Sigmoid colon (tissue), 6 donors: ENCODE measurements at regions not wholly inside any gene's neighbourhood (a gene's known extent, or its start where the extent isn't known, plus 50 kb on each side); places are given as distances from the start of the nearest gene placed in this dataset.

Experiments
- DNase-seq: peaks from one replicate; pipeline ENCODE4 v3.0.0-alpha.2; 2019
- H3K27ac ChIP-seq, 4 donors: fragments of 200-600 bp; sonication (generic); one replicate each; pipeline ENCODE4 v1.5.1; 2016 to 2019; ENCODE audit warnings: mild to moderate bottlenecking in 1 of 4
- H3K27me3 ChIP-seq, 3 donors: fragments of 200-600 bp; sonication (generic); one replicate each; pipeline ENCODE4 v1.5.1; 2019; ENCODE audit warnings: mild to moderate bottlenecking in 1 of 3
- H3K36me3 ChIP-seq, 4 donors: fragments of 200-600 bp; sonication (generic); one replicate each; pipeline ENCODE4 v1.5.1; 2016 to 2019
- H3K4me1 ChIP-seq, 4 donors: fragments of 200-600 bp; sonication (generic); one replicate each; pipeline ENCODE4 v1.5.1; 2017 to 2019
- H3K4me3 ChIP-seq, 4 donors: fragments of 200-600 bp; sonication (generic); one replicate each; pipeline ENCODE4 v1.5.1; 2017 to 2019; ENCODE audit warnings: mild to moderate bottlenecking in 2 of 4, moderate library complexity in 1 of 4
- H3K9me3 ChIP-seq, 4 donors: fragments of 200-600 bp in 3 of 4; sonication (generic) in 3 of 4; one replicate each; pipeline versions ENCODE4 v1.5.1 to v1.6.1; 2013 to 2019
- EP300 ChIP-seq, 4 donors: sonication (generic); formaldehyde crosslinking; IDR thresholded peaks; one replicate each; pipeline ENCODE4 v1.6.1; 2017; ENCODE audit warnings: antibody characterized with exemption in 4 of 4
- POLR2A ChIP-seq, 2 donors: fragments of 450-650 bp; IDR thresholded peaks; one replicate each; pipeline ENCODE4 v1.6.1; 2016; ENCODE audit warnings: antibody characterized with exemption in 2 of 2, mild to moderate bottlenecking in 2 of 2, moderate library complexity in 2 of 2
- POLR2AphosphoS5 ChIP-seq, 4 donors: sonication (generic); formaldehyde crosslinking; IDR thresholded peaks; one replicate each; pipeline ENCODE4 v1.6.1; 2017; ENCODE audit warnings: antibody characterized with exemption in 4 of 4
- WGBS, 2 donors: extraction: QIAGEN DNeasy Blood & Tissue Kit; methylation state at CpG; one replicate each; pipeline ENCODE4 v1.1.7; 2013; 5-methylcytosine and 5-hydroxymethylcytosine counted together
- intact Hi-C: fragments of 100-400 bp; cut with DNase I; formaldehyde crosslinking; loops from one replicate; pipeline ENCODE4 v1.15.1; 2023
- TF ChIP-seq, protein P1 (sequence below), 4 experiments: fragments of 450-650 bp in 3 of 4; fragments of 200-600 bp in 1 of 4; IDR thresholded peaks; one replicate each; pipeline ENCODE4 v1.5.1; 2016 to 2019; ENCODE audit warnings: antibody characterized with exemption in 4 of 4, mild to moderate bottlenecking in 3 of 4, moderate library complexity in 2 of 4
- donor health status: healthy with polysubstance abuse.
- donor health status: healthy.

DNA sequence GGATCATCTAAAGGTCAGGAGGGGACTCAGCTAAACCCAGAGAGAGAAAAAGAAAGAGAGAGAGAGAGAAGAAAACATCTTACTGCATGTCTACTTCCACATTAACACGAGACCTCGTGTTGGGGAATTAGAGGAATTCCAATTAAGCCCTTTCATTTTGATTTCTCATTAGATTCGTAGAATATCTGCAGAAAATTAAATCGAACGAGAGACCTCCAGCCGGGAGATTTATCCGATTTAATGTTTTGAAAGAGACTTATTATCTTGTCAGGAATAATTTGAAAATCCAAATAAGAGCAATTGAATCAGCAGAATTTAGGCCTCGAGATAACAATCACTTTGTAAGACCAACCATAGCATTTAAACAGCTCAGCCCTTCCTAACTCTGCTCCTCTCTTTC lies 175.6 kb downstream of the ABCC12 start:
- no peak overlapping the region for H3K4me3 ChIP-seq
- intact Hi-C loops, result no loop called here
- no peaks in the 10 kb centered on the region for H3K4me1 ChIP-seq
- no peaks in the 10 kb centered on the region for H3K9me3 ChIP-seq
- no peaks in the 10 kb centered on the region for H3K27me3 ChIP-seq
- TF ChIP-seq POLR2A (IDR thresholded peaks at IDR 0.05) (no peak), EP300 (IDR thresholded peaks at IDR 0.05) (no peak), POLR2AphosphoS5 (IDR thresholded peaks at IDR 0.05) (no peak)
- TF ChIP-seq, protein P1, sequence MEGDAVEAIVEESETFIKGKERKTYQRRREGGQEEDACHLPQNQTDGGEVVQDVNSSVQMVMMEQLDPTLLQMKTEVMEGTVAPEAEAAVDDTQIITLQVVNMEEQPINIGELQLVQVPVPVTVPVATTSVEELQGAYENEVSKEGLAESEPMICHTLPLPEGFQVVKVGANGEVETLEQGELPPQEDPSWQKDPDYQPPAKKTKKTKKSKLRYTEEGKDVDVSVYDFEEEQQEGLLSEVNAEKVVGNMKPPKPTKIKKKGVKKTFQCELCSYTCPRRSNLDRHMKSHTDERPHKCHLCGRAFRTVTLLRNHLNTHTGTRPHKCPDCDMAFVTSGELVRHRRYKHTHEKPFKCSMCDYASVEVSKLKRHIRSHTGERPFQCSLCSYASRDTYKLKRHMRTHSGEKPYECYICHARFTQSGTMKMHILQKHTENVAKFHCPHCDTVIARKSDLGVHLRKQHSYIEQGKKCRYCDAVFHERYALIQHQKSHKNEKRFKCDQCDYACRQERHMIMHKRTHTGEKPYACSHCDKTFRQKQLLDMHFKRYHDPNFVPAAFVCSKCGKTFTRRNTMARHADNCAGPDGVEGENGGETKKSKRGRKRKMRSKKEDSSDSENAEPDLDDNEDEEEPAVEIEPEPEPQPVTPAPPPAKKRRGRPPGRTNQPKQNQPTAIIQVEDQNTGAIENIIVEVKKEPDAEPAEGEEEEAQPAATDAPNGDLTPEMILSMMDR (IDR thresholded peaks at IDR 0.05), result no peak
- WGBS, 2 donors, result 77 to 87% methylated on average over 8 of the region's 8 CpGs
- DNase-seq, result no peak
- H3K27ac ChIP-seq, result no peak overlapping the region
- no peaks in the 10 kb centered on the region for H3K36me3 ChIP-seq

DNA sequence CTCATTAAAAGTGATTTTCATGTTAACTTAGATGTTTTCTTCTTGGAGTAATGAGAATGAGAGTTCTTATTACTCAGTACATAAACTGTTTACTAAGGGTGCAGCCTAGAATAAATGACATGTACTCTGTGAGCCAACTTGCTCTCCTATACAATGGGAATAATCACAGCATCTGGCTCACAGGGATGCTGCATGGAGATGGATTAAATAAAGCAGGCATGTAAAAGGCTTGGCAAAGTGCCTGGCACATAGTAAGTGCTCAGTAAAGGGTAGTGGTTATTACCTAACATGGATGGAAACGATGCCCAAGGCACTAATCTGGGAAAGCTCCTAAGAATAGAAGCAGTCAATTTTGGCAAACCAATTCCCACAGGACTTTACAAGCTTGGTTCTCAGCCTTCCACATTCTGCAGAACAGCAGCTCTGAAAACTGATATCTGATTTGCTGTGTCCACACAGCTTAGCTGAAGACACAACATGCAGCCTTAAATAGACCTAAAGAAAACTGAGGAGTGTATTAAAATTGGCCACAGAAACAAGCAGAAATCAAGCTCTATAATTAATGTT lies 176.1 kb downstream of the ABCC12 start:
- WGBS, 2 donors, result 67 to 72% methylated on average over 1 of the region's 1 CpG
- DNase-seq, result no peak
- H3K27me3 ChIP-seq, result no peaks in the 10 kb centered on the region
- H3K4me3 ChIP-seq, result no peak overlapping the region
- intact Hi-C loops, result no loop called here
- H3K4me1 ChIP-seq, result no peaks in the 10 kb centered on the region
- TF ChIP-seq EP300 (IDR thresholded peaks at IDR 0.05) (no peak), POLR2AphosphoS5 (IDR thresholded peaks at IDR 0.05) (no peak), POLR2A (IDR thresholded peaks at IDR 0.05) (no peak)
- TF ChIP-seq, protein P1 (IDR thresholded peaks at IDR 0.05), result no peak
- H3K36me3 ChIP-seq, result no peaks in the 10 kb centered on the region
- no peak overlapping the region for H3K27ac ChIP-seq
- H3K9me3 ChIP-seq, result no peaks in the 10 kb centered on the region

DNA sequence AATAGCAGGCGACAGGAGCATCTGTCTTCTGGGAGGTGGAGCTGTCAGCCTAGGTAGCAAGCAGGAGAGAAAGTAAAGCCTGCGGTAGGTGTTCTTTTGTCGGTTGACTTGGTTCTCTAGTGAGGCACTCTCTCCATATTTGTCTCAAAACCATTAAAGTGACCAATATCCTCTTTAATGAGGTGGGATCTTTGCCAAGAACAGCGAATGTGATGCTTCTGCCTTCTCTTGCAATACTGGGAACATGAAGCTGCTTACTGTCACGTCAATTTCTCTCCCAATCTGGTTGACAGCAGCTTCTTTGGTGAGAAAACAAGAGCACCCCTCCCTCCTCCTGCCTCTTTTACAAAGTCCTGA lies 176.7 kb downstream of the ABCC12 start:
- TF ChIP-seq, protein P1 (IDR thresholded peaks at IDR 0.05), result no peak
- TF ChIP-seq EP300 (IDR thresholded peaks at IDR 0.05) (no peak), POLR2A (IDR thresholded peaks at IDR 0.05) (no peak), POLR2AphosphoS5 (IDR thresholded peaks at IDR 0.05) (no peak)
- H3K27ac ChIP-seq, result no peak overlapping the region
- 57 to 60% methylated on average over 5 of the region's 5 CpGs for WGBS, 2 donors
- H3K4me1 ChIP-seq, result no peaks in the 10 kb centered on the region
- no peak overlapping the region for H3K4me3 ChIP-seq
- H3K27me3 ChIP-seq, result no peaks in the 10 kb centered on the region
- H3K36me3 ChIP-seq, result no peaks in the 10 kb centered on the region
- H3K9me3 ChIP-seq, result no peaks in the 10 kb centered on the region
- intact Hi-C loops, result no loop called here
- no peak for DNase-seq

DNA sequence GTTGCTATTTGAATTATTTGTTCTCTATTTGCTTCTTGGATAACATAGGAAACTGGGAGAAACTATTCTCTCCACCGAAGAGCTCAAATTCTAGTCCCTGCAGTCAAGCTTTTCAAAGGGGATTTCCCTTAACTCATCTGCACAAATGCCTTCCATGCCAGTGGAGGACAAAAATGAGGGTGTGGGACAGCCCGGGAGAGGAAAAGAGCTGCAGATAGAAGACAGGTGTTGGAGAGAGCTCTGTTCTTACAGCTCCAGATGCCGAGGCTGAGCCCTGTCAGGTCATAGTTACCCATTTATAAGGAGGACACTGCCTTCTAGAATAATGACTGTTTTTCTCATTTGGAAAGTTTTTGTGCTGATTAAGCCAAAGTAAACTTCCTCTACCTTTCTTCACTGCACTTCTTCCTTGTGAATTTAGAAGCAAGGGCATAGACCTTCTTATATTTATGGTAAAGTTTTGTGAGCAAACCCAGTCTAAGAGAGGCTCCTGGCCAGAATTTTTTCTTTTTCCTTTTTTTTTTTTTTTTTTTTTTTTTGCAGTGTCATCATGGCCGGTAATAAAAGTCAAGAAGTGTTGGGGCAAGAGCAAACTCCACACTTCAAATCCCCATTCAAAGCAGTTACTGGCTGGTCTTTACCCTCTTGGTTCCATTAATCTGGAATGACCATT lies 177.2 kb downstream of the ABCC12 start:
- no peak for TF ChIP-seq POLR2A (IDR thresholded peaks at IDR 0.05)
- no peak for TF ChIP-seq POLR2AphosphoS5 (IDR thresholded peaks at IDR 0.05)
- TF ChIP-seq EP300 (IDR thresholded peaks at IDR 0.05), result no peak
- TF ChIP-seq, protein P1 (IDR thresholded peaks at IDR 0.05), result no peak
- DNase-seq, result no peak
- Histone ChIP-seq H3K4me1 (no peaks in the 10 kb centered on the region), H3K27me3 (no peaks in the 10 kb centered on the region), H3K4me3 (no peak overlapping the region), H3K27ac (no peak overlapping the region), H3K9me3 (no peaks in the 10 kb centered on the region), H3K36me3 (no peaks in the 10 kb centered on the region)
- 34 to 57% methylated on average over 4 of the region's 4 CpGs for WGBS, 2 donors
- intact Hi-C loops, result no loop called here

DNA sequence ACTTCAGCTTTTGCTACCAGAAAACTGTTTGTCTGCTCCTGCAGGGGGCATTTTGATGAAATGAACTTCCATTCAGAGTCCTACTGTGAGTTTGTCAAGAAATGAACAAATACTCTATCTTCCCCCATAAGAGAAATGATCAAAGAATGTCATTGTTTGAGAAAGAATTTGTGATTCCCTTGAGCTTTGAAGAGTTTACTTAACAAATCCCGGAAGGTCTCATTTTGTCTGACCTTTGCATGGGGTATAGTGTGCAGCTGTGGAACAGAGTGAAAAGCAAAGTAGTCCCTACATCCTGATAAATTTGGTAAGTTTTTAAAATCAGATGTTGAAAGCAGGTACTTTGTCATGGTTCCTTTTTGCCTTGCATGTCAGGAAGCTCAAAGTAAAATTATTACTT lies 178.0 kb downstream of the ABCC12 start:
- Histone ChIP-seq H3K27ac (no peak overlapping the region), H3K4me1 (no peaks in the 10 kb centered on the region), H3K9me3 (no peaks in the 10 kb centered on the region), H3K4me3 (no peak overlapping the region), H3K27me3 (no peaks in the 10 kb centered on the region), H3K36me3 (no peaks in the 10 kb centered on the region)
- no peak for DNase-seq
- TF ChIP-seq, protein P1 (IDR thresholded peaks at IDR 0.05), result no peak
- TF ChIP-seq POLR2AphosphoS5 (IDR thresholded peaks at IDR 0.05) (no peak), EP300 (IDR thresholded peaks at IDR 0.05) (no peak), POLR2A (IDR thresholded peaks at IDR 0.05) (no peak)
- 37 to 60% methylated on average over 1 of the region's 1 CpG for WGBS, 2 donors
- intact Hi-C loops, result no loop called here
